PC-9 (cell line): ENCODE measurements at regions not wholly inside any gene's neighbourhood (a gene's known extent, or its start where the extent isn't known, plus 50 kb on each side); places are given as distances from the start of the nearest gene placed in this dataset.

Experiments
- CTCF ChIP-seq: fragments of 200-600 bp; sonication (generic); conservative IDR thresholded peaks from 2 replicates; pipeline ENCODE4 v1.6.1; 2017; ENCODE audit warnings: mixed run types, antibody characterized with exemption, mild to moderate bottlenecking, moderate library complexity
- EZH2 ChIP-seq: fragments of 200-600 bp; sonication (generic); IDR thresholded peaks from 2 replicates; pipeline ENCODE4 v1.8.0; 2017; ENCODE audit warnings: antibody characterized with exemption, low read depth

GRCh38 chr15:77843546-77843945 lies 210.8 kb upstream of the LINGO1 start:
- TF ChIP-seq EZH2 (no peak), CTCF (no peak)
